Omental fat pad (tissue), 3 donors: ENCODE measurements at regions not wholly inside any gene's neighbourhood (a gene's known extent, or its start where the extent isn't known, plus 50 kb on each side); places are given as distances from the start of the nearest gene placed in this dataset.

Source experiments
- ATAC-seq: fragments of 150-250 bp; one replicate; pipeline ENCODE4 v1.9.1; 2016; ENCODE audit warnings: mild to moderate bottlenecking, moderate library complexity; ENCODE audit not compliant: low FRiP score
- DNase-seq: peaks from one replicate; pipeline ENCODE4 v3.0.0-alpha.2; 2019; ENCODE audit warnings: low spot score
- CTCF ChIP-seq, 3 donors: fragments of 450-650 bp; IDR thresholded peaks; one replicate each; pipeline ENCODE4 v1.5.1; 2016 to 2017; ENCODE audit warnings: antibody characterized with exemption in 3 of 3, mild to moderate bottlenecking in 3 of 3, moderate library complexity in 2 of 3

- TF ChIP-seq CTCF (IDR thresholded peaks at IDR 0.05), result no peak
- ATAC-seq (no peak), DNase-seq (no peak)
These were observed 158.6 kb downstream of the TXNL1 start for GRCh38 chr18:56479841-56480240.

- no peak for DNase-seq
- no peak for TF ChIP-seq CTCF (IDR thresholded peaks at IDR 0.05)
- no peak for ATAC-seq
These were observed 163.1 kb downstream of the TXNL1 start for GRCh38 chr18:56475250-56475649.

GRCh38 chr18:56473400-56474024 lies 164.9 kb downstream of the TXNL1 start:
- no peak for DNase-seq
- TF ChIP-seq CTCF (IDR thresholded peaks at IDR 0.05), result no peak
- no peak for ATAC-seq

- DNase-seq, result no peak
- TF ChIP-seq CTCF (IDR thresholded peaks at IDR 0.05), result no peak
These were observed 167.7 kb downstream of the TXNL1 start for GRCh38 chr18:56470406-56471351.

GRCh38 chr18:56469582-56469981 lies 168.8 kb downstream of the TXNL1 start:
- no peak for TF ChIP-seq CTCF (IDR thresholded peaks at IDR 0.05)
- DNase-seq (no peak), ATAC-seq (no peak)

More at GRCh38 chr18:56470406-56471351, 167.7 kb downstream of the TXNL1 start:
- no peak for ATAC-seq

- ATAC-seq, result no peak
- TF ChIP-seq CTCF (IDR thresholded peaks at IDR 0.05), result no peak
- DNase-seq, result no peak
These were observed 170.0 kb downstream of the TXNL1 start for GRCh38 chr18:56468396-56468795.
